GM12878 (cell line): ENCODE measurements at regions not wholly inside any gene's neighbourhood (a gene's known extent, or its start where the extent isn't known, plus 50 kb on each side); places are given as distances from the start of the nearest gene placed in this dataset.

Source experiments
- ATAC-seq: fragments of 200-7000 bp; cut with Tn5 transposase; 3 replicates; pipeline ENCODE4 v1.9.1; 2020; ENCODE audit warnings: mild to moderate bottlenecking, moderate library complexity
- BruUV-seq: library from RNA; stranded (reverse); fragments of 400-500 nt; replicated peaks from 2 replicates; lab custom pipeline; 2021; lab: Mats Ljungman, UMichigan
- CTCF ChIA-PET: fragments of 300-600 bp; sonication (Branson Sonifier 250); formaldehyde crosslinking; extraction: SDS; loops from one replicate; lab custom pipeline; 2021; ENCODE audit warnings: inconsistent platforms; lab: Yijun Ruan, JAX
- POLR2A ChIA-PET: fragments of 350-600 bp; formaldehyde crosslinking; extraction: SDS; loops from one replicate; lab custom pipeline; 2021; ENCODE audit warnings: inconsistent platforms; lab: Charles Lee
- RAD21 ChIA-PET: fragments of 300-600 bp; sonication (Branson Sonifier 250); formaldehyde crosslinking; loops from one replicate; lab custom pipeline; 2023; ENCODE audit warnings: antibody characterized with exemption; ENCODE audit not compliant: unreplicated experiment; lab: Charles Lee
- SMC1A ChIA-PET: fragments of 300-600 bp; sonication (Branson Sonifier 250); formaldehyde crosslinking; loops from one replicate; lab custom pipeline; 2023; ENCODE audit not compliant: unreplicated experiment, uncharacterized antibody; lab: Charles Lee
- DNase-seq: peaks from one replicate; pipeline ENCODE4 v3.0.0-alpha.2; 2011; ENCODE audit warnings: low read depth, low spot score
- FAIRE-seq: peaks from 3 replicates; lab custom pipeline; 2011; peaks lifted over from hg19 to GRCh38; lab: Jason Lieb, UNC
- H2AFZ ChIP-seq: 2 replicates; pipeline ENCODE4 v1.6.0; 2011; ENCODE audit warnings: low read depth, low read length, control low read depth; ENCODE audit not compliant: control insufficient read depth
- H3K27ac ChIP-seq: 2 replicates; pipeline ENCODE4 v1.5.1; 2011; ENCODE audit warnings: control low read depth; ENCODE audit not compliant: control insufficient read depth, insufficient read depth
- H3K27me3 ChIP-seq, 2 experiments: replicated peaks in 1 of 2; 2 replicates each; pipeline versions ENCODE4 v1.6.0 to v1.6.1; 2011; ENCODE audit warnings: low read length in 1 of 2; ENCODE audit not compliant: control insufficient read depth in 2 of 2, insufficient read depth in 2 of 2
- H3K36me3 ChIP-seq, 2 experiments: 2 replicates each; pipeline ENCODE4 v1.5.1; 2011; ENCODE audit warnings: low read length in 1 of 2; ENCODE audit not compliant: control insufficient read depth in 2 of 2, insufficient read depth in 2 of 2
- H3K4me1 ChIP-seq: 2 replicates; pipeline ENCODE4 v1.6.1; 2011; ENCODE audit warnings: mild to moderate bottlenecking, low read length, moderate library complexity, mixed read lengths; ENCODE audit not compliant: control insufficient read depth, insufficient read depth
- H3K4me2 ChIP-seq: 2 replicates; pipeline ENCODE4 v1.6.0; 2011; ENCODE audit warnings: control low read depth; ENCODE audit not compliant: control insufficient read depth, insufficient read depth
- H3K4me3 ChIP-seq: fragments of 200-600 bp; sonication (generic); 2 replicates; pipeline ENCODE4 v1.5.1; 2016
- H3K79me2 ChIP-seq: 2 replicates; pipeline ENCODE4 v1.6.0; 2011; ENCODE audit warnings: low read length; ENCODE audit not compliant: control insufficient read depth, insufficient read depth
- H3K9ac ChIP-seq: 2 replicates; pipeline ENCODE4 v1.8.0; 2011; ENCODE audit warnings: low read length, control low read depth, mixed read lengths; ENCODE audit not compliant: control insufficient read depth, insufficient read depth
- H3K9me3 ChIP-seq: replicated peaks from 3 replicates; pipeline ENCODE4 v1.5.1; 2011; ENCODE audit warnings: mild to moderate bottlenecking, low read length; ENCODE audit not compliant: control insufficient read depth, insufficient read depth
- H4K20me1 ChIP-seq: 2 replicates; pipeline ENCODE4 v1.6.0; 2011; ENCODE audit not compliant: control insufficient read depth, insufficient read depth
- ATF7 ChIP-seq: fragments of 450-650 bp; IDR thresholded peaks from 2 replicates; pipeline ENCODE4 v1.6.1; 2016; ENCODE audit warnings: low read depth, mild to moderate bottlenecking
- CREM ChIP-seq: IDR thresholded peaks from 2 replicates; pipeline ENCODE4 v1.6.1; 2014; ENCODE audit warnings: antibody characterized with exemption, low read depth
- E2F4 ChIP-seq: IDR thresholded peaks from 2 replicates; pipeline ENCODE4 v1.6.1; 2012; ENCODE audit warnings: low read depth, low read length, improper control_type of control experiment
- GATAD2B ChIP-seq: fragments of 450-650 bp; conservative IDR thresholded peaks from 2 replicates; pipeline ENCODE4 v1.6.1; 2017; ENCODE audit warnings: low read depth, mild to moderate bottlenecking, moderate library complexity
- IKZF2 ChIP-seq, 2 experiments: fragments of 450-650 bp; IDR thresholded peaks; 2 replicates each; pipeline ENCODE4 v1.6.1; 2017; ENCODE audit warnings: mild to moderate bottlenecking in 2 of 2, moderate library complexity in 2 of 2
- MEF2B ChIP-seq: fragments of 450-650 bp; IDR thresholded peaks from 2 replicates; pipeline ENCODE4 v1.6.1; 2018; ENCODE audit warnings: mild to moderate bottlenecking, moderate library complexity; ENCODE audit not compliant: partially characterized antibody, poor library complexity, severe bottlenecking
- MYC ChIP-seq: IDR thresholded peaks from 2 replicates; pipeline ENCODE4 v1.6.1; 2011; ENCODE audit warnings: mild to moderate bottlenecking, low read length, moderate library complexity, inconsistent platforms; ENCODE audit not compliant: insufficient read depth, insufficient replicate concordance, insufficient read length, severe bottlenecking
- NFYA ChIP-seq: IDR thresholded peaks from 2 replicates; pipeline ENCODE4 v1.6.1; 2011; ENCODE audit warnings: low read depth, mild to moderate bottlenecking, low read length, improper control_type of control experiment, borderline replicate concordance
- NR2C1 ChIP-seq: fragments of 450-650 bp; IDR thresholded peaks from 2 replicates; pipeline ENCODE4 v1.6.1; 2017; ENCODE audit warnings: antibody characterized with exemption, mild to moderate bottlenecking, moderate library complexity
- NR2F1 ChIP-seq: fragments of 450-650 bp; conservative IDR thresholded peaks from 2 replicates; pipeline ENCODE4 v1.6.1; 2017; ENCODE audit warnings: mild to moderate bottlenecking
- POLR2AphosphoS2 ChIP-seq: IDR thresholded peaks from 2 replicates; pipeline ENCODE4 v1.6.1; 2011; ENCODE audit warnings: low read depth, mild to moderate bottlenecking, low read length, improper control_type of control experiment, moderate library complexity
- RAD21 ChIP-seq: IDR thresholded peaks from 2 replicates; pipeline ENCODE4 v1.6.1; 2011; ENCODE audit warnings: mild to moderate bottlenecking, low read depth, low read length, moderate library complexity; ENCODE audit not compliant: insufficient read depth
- SMARCA5 ChIP-seq: fragments of 450-650 bp; IDR thresholded peaks from 2 replicates; pipeline ENCODE4 v1.6.1; 2017; ENCODE audit warnings: mild to moderate bottlenecking
- TBL1XR1 ChIP-seq: IDR thresholded peaks from 2 replicates; pipeline ENCODE4 v1.6.1; 2012; ENCODE audit warnings: low read depth, low read length, improper control_type of control experiment
- USF2 ChIP-seq: IDR thresholded peaks from 2 replicates; pipeline ENCODE4 v1.6.1; 2011; ENCODE audit warnings: low read depth, low read length, improper control_type of control experiment, borderline replicate concordance
- WRNIP1 ChIP-seq: IDR thresholded peaks from 2 replicates; pipeline ENCODE4 v1.6.1; 2011; ENCODE audit warnings: low read depth, low read length, improper control_type of control experiment, borderline replicate concordance
- WGBS: methylation state at CpG from one replicate; pipeline ENCODE4 v1.1.6; 2016; ENCODE audit warnings: low lambda C conversion rate; ENCODE audit not compliant: insufficient replicate concordance, insufficient coverage; ENCODE audit errors: missing lambda C conversion rate; 5-methylcytosine and 5-hydroxymethylcytosine counted together
- in situ Hi-C: fragments of 300-500 bp; cut with MboI; formaldehyde crosslinking; loops from 9 replicates; pipeline ENCODE4 v1.14.3; 2018; ENCODE audit warnings: mixed read lengths
- intact Hi-C: fragments of 100-400 bp; cut with micrococcal nuclease; formaldehyde crosslinking; loops from one replicate; pipeline ENCODE4 v1.14.2; 2022; ENCODE audit not compliant: unreplicated experiment
- TF ChIP-seq, protein P1 (sequence below): fragments of 450-650 bp; IDR thresholded peaks from 2 replicates; pipeline ENCODE4 v1.6.1; 2017; ENCODE audit warnings: mild to moderate bottlenecking, moderate library complexity

DNA sequence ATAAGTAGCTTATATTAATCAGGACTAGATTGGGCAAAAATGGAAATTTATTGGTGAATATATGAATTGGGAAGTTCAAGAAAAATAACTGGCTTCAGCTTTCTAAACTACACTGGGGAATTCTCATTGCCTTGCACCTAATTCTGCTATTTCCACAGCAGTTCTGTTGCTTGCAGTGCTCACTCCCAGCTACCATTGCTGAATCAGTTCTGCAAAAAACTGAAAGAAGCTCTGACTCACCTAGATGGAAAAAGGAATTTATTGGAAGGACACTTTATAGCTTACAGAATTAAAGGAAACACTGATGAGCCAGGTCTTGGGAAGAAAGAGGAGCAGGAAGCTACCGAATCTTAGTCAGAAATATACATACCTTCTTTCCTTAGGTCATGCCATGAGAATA is 60.3 kb upstream of the ACVR1 start:
- ATAC-seq (no peak), DNase-seq (no peak), FAIRE-seq (no peak)
- intact Hi-C loops (no loop called here), in situ Hi-C loops (no loop called here)
- Histone ChIP-seq H3K36me3 (no peaks in the 10 kb centered on the region), H3K4me2 (no peak overlapping the region), H3K27ac (no peak overlapping the region), H3K27me3 (no peaks in the 10 kb centered on the region; a peak in 2 of 4 replicates), H3K79me2 (no peaks in the 10 kb centered on the region), H4K20me1 (no peaks in the 10 kb centered on the region), H3K4me1 (no peaks in the 10 kb centered on the region), H2AFZ (no peak overlapping the region), H3K9ac (no peak overlapping the region), H3K9me3 (no peaks in the 10 kb centered on the region), H3K4me3 (no peak overlapping the region)
- RAD21 ChIA-PET = no interaction called here
- TF ChIP-seq MYC (no peak), IKZF2 (IDR thresholded peaks at IDR 0.05) (no peak), SMARCA5 (no peak), NR2F1 (no peak), WRNIP1 (no peak), USF2 (no peak), MEF2B (no peak), CREM (no peak), NFYA (no peak), ATF7 (no peak), POLR2AphosphoS2 (no peak), NR2C1 (no peak), RAD21 (no peak), TBL1XR1 (no peak), E2F4 (no peak), GATAD2B (no peak)
- TF ChIP-seq, protein P1, sequence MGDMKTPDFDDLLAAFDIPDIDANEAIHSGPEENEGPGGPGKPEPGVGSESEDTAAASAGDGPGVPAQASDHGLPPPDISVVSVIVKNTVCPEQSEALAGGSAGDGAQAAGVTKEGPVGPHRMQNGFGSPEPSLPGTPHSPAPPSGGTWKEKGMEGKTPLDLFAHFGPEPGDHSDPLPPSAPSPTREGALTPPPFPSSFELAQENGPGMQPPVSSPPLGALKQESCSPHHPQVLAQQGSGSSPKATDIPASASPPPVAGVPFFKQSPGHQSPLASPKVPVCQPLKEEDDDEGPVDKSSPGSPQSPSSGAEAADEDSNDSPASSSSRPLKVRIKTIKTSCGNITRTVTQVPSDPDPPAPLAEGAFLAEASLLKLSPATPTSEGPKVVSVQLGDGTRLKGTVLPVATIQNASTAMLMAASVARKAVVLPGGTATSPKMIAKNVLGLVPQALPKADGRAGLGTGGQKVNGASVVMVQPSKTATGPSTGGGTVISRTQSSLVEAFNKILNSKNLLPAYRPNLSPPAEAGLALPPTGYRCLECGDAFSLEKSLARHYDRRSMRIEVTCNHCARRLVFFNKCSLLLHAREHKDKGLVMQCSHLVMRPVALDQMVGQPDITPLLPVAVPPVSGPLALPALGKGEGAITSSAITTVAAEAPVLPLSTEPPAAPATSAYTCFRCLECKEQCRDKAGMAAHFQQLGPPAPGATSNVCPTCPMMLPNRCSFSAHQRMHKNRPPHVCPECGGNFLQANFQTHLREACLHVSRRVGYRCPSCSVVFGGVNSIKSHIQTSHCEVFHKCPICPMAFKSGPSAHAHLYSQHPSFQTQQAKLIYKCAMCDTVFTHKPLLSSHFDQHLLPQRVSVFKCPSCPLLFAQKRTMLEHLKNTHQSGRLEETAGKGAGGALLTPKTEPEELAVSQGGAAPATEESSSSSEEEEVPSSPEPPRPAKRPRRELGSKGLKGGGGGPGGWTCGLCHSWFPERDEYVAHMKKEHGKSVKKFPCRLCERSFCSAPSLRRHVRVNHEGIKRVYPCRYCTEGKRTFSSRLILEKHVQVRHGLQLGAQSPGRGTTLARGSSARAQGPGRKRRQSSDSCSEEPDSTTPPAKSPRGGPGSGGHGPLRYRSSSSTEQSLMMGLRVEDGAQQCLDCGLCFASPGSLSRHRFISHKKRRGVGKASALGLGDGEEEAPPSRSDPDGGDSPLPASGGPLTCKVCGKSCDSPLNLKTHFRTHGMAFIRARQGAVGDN = no peak
- no TSS peak for BruUV-seq
- CTCF ChIA-PET = no interaction called here
- SMC1A ChIA-PET = interaction anchor here (1.5 kb wide), 1 partner anchor 11 kb away, joined by 5 read pairs; no protein-coding TSS in a partner anchor
- POLR2A ChIA-PET = no interaction called here
- WGBS = 45% methylated on average over 1 of the region's 1 CpG
